Astrocyte (in vitro differentiated cells and primary cell): ENCODE measurements at regions not wholly inside any gene's neighbourhood (a gene's known extent, or its start where the extent isn't known, plus 50 kb on each side); places are given as distances from the start of the nearest gene placed in this dataset.

ENCODE experiments used
- DNase-seq: peaks from one replicate; pipeline ENCODE4 v3.0.0-alpha.2; 2010; ENCODE audit warnings: low read depth
- FAIRE-seq: peaks from 2 replicates; lab custom pipeline; 2011; peaks lifted over from hg19 to GRCh38; lab: Jason Lieb, UNC
- H2AFZ ChIP-seq: 2 replicates; pipeline ENCODE4 v1.6.0; 2012; ENCODE audit warnings: low read depth, low read length, inconsistent platforms
- H3K27ac ChIP-seq: 2 replicates; pipeline ENCODE4 v1.5.1; 2011; ENCODE audit warnings: low read depth, low read length, inconsistent platforms
- H3K27me3 ChIP-seq: 2 replicates; pipeline ENCODE4 v1.6.0; 2011; ENCODE audit warnings: low read length, inconsistent platforms; ENCODE audit not compliant: insufficient read depth
- H3K36me3 ChIP-seq: 2 replicates; pipeline ENCODE4 v1.5.1; 2011; ENCODE audit warnings: low read length, inconsistent platforms; ENCODE audit not compliant: insufficient read depth
- H3K4me1 ChIP-seq: 2 replicates; pipeline ENCODE4 v1.5.1; 2011; ENCODE audit warnings: low read length, inconsistent platforms; ENCODE audit not compliant: insufficient read depth
- H3K4me2 ChIP-seq: 2 replicates; pipeline ENCODE4 v1.6.0; 2012; ENCODE audit warnings: low read length, inconsistent platforms
- H3K4me3 ChIP-seq: 2 replicates; pipeline ENCODE4 v1.5.1; 2011; ENCODE audit warnings: low read depth, mild to moderate bottlenecking, low read length, inconsistent platforms; ENCODE audit not compliant: insufficient read depth
- H3K79me2 ChIP-seq: 2 replicates; pipeline ENCODE4 v1.6.0; 2012; ENCODE audit warnings: mild to moderate bottlenecking, low read length, inconsistent platforms; ENCODE audit not compliant: insufficient read depth
- H3K9ac ChIP-seq: 2 replicates; pipeline ENCODE4 v1.6.0; 2012; ENCODE audit warnings: mild to moderate bottlenecking, low read length, inconsistent platforms
- H3K9me3 ChIP-seq: 2 replicates; pipeline ENCODE4 v1.5.1; 2012; ENCODE audit warnings: low read depth, mild to moderate bottlenecking, low read length, inconsistent platforms; ENCODE audit not compliant: insufficient read depth
- H4K20me1 ChIP-seq: 2 replicates; pipeline ENCODE4 v1.6.0; 2012; ENCODE audit warnings: low read length, inconsistent platforms; ENCODE audit not compliant: insufficient read depth
- H3K27ac Mint-ChIP-seq: one replicate; pipeline ENCODE4 v1.8.0; 2021; ENCODE audit warnings: mild to moderate bottlenecking, mixed read lengths; ENCODE audit not compliant: unreplicated experiment
- H3K27me3 Mint-ChIP-seq: one replicate; pipeline ENCODE4 v1.8.0; 2021; ENCODE audit warnings: low read depth, mixed read lengths; ENCODE audit not compliant: unreplicated experiment
- H3K36me3 Mint-ChIP-seq: one replicate; pipeline ENCODE4 v1.8.0; 2021; ENCODE audit warnings: low read depth, mixed read lengths; ENCODE audit not compliant: unreplicated experiment
- H3K4me1 Mint-ChIP-seq: one replicate; pipeline ENCODE4 v1.8.0; 2021; ENCODE audit warnings: low read depth, mixed read lengths; ENCODE audit not compliant: unreplicated experiment
- H3K4me3 Mint-ChIP-seq: one replicate; pipeline ENCODE4 v1.8.0; 2021; ENCODE audit warnings: mild to moderate bottlenecking, moderate library complexity, mixed read lengths; ENCODE audit not compliant: unreplicated experiment
- H3K9me3 Mint-ChIP-seq: one replicate; pipeline ENCODE4 v1.8.0; 2021; ENCODE audit warnings: mild to moderate bottlenecking, mixed read lengths; ENCODE audit not compliant: unreplicated experiment
- CTCF ChIP-seq: IDR thresholded peaks from 2 replicates; pipeline ENCODE4 v1.5.1; 2011; ENCODE audit warnings: low read depth, mild to moderate bottlenecking, inconsistent platforms, low read length, moderate library complexity; ENCODE audit not compliant: insufficient read depth
- EZH2 ChIP-seq: IDR thresholded peaks from 2 replicates; pipeline ENCODE4 v1.6.1; 2012; ENCODE audit warnings: mild to moderate bottlenecking, low read length, inconsistent platforms; ENCODE audit not compliant: insufficient read depth

GRCh38 chr20:50292591-50293283, 102.1 kb downstream of the CEBPB start:
- TF ChIP-seq EZH2 (no peak), CTCF (no peak)
- Histone ChIP-seq H3K79me2 (no peaks in the 10 kb centered on the region), H3K4me2 (peak overlapping the region; percentile 34), H4K20me1 (no peaks in the 10 kb centered on the region), H3K9ac (peak overlapping the region; percentile 45), H3K4me1 (peaks cover 13% of the 10 kb centered on the region), H3K27ac (peak overlapping the region; percentile 58), H2AFZ (peak overlapping the region; percentile 18), H3K27me3 (no peaks in the 10 kb centered on the region), H3K4me3 (no peak overlapping the region), H3K36me3 (no peaks in the 10 kb centered on the region), H3K9me3 (no peaks in the 10 kb centered on the region)
- Mint-ChIP-seq H3K27me3 (peaks cover 15% of the 10 kb centered on the region), H3K4me1 (peaks cover 4% of the 10 kb centered on the region), H3K27ac (no peak overlapping the region), H3K4me3 (no peak overlapping the region), H3K9me3 (no peaks in the 10 kb centered on the region), H3K36me3 (no peaks in the 10 kb centered on the region)
- DNase-seq, result peak; percentile 95
- no peak for FAIRE-seq

- TF ChIP-seq CTCF (no peak), EZH2 (no peak)
- no peak for FAIRE-seq
Measured at GRCh38 chr20:50293284-50294139, 102.9 kb downstream of the CEBPB start.

More at GRCh38 chr20:50293284-50294139, 102.9 kb downstream of the CEBPB start:
- Histone ChIP-seq H3K4me2 (no peak overlapping the region), H3K9ac (peak overlapping the region; percentile 45), H3K4me3 (no peak overlapping the region), H3K27ac (no peak overlapping the region), H2AFZ (no peak overlapping the region), H3K36me3 (no peaks in the 10 kb centered on the region), H3K9me3 (no peaks in the 10 kb centered on the region), H3K4me1 (peaks cover 13% of the 10 kb centered on the region), H3K27me3 (no peaks in the 10 kb centered on the region), H4K20me1 (no peaks in the 10 kb centered on the region), H3K79me2 (no peaks in the 10 kb centered on the region)
- no peak overlapping the region for H3K4me3 Mint-ChIP-seq
- H3K4me1 Mint-ChIP-seq, result peaks cover 3% of the 10 kb centered on the region
- peaks cover 14% of the 10 kb centered on the region for H3K27me3 Mint-ChIP-seq
- no peaks in the 10 kb centered on the region for H3K36me3 Mint-ChIP-seq
- DNase-seq, result no peak
- no peak overlapping the region for H3K27ac Mint-ChIP-seq
- H3K9me3 Mint-ChIP-seq, result no peaks in the 10 kb centered on the region
